Stomach (tissue), 8 donors: ENCODE measurements at regions not wholly inside any gene's neighbourhood (a gene's known extent, or its start where the extent isn't known, plus 50 kb on each side); places are given as distances from the start of the nearest gene placed in this dataset.

Experiments
- DNase-seq, 2 donors: peaks; one replicate each; pipeline versions ENCODE4 v3.0.0 to v3.0.0-alpha.2; 2013 to 2019
- H3K27ac ChIP-seq, 5 donors: fragments of 200-600 bp in 4 of 5; sonication (generic) in 4 of 5; one replicate each; pipeline ENCODE4 v1.5.1; 2013 to 2019; ENCODE audit warnings: mild to moderate bottlenecking in 1 of 5, moderate library complexity in 1 of 5
- H3K27me3 ChIP-seq, 3 donors: fragments of 200-600 bp; sonication (generic); one replicate each; pipeline ENCODE4 v1.5.1; 2017 to 2019; ENCODE audit warnings: mixed run types in 1 of 3
- H3K36me3 ChIP-seq, 4 donors: fragments of 200-600 bp; sonication (generic); 1 replicate in 3 of 4; 2 replicates in 1 of 4; pipeline ENCODE4 v1.5.1; 2016 to 2019
- H3K4me1 ChIP-seq, 4 donors: fragments of 200-600 bp; sonication (generic); one replicate each; pipeline ENCODE4 v1.5.1; 2016 to 2019
- H3K4me3 ChIP-seq, 4 donors: fragments of 200-600 bp; sonication (generic) in 3 of 4; one replicate each; pipeline ENCODE4 v1.5.1; 2016 to 2019; ENCODE audit warnings: mild to moderate bottlenecking in 1 of 4
- H3K9me3 ChIP-seq, 4 donors: fragments of 200-600 bp; sonication (generic); one replicate each; pipeline ENCODE4 v1.5.1; 2016 to 2019
- CTCF ChIP-seq, 7 experiments: fragments of 450-650 bp in 4 of 7; fragments of 200-600 bp in 3 of 7; sonication (generic) in 3 of 7; IDR thresholded peaks; one replicate each; pipeline ENCODE4 v1.5.1; 2016 to 2019; ENCODE audit warnings: antibody characterized with exemption in 7 of 7, control low read depth in 2 of 7, mild to moderate bottlenecking in 1 of 7
- EP300 ChIP-seq: sonication (generic); formaldehyde crosslinking; IDR thresholded peaks from one replicate; pipeline ENCODE4 v1.6.1; 2017; ENCODE audit warnings: antibody characterized with exemption
- POLR2A ChIP-seq, 4 donors: fragments of 450-650 bp; IDR thresholded peaks; one replicate each; pipeline ENCODE4 v1.6.1; 2016; ENCODE audit warnings: antibody characterized with exemption in 4 of 4, control low read depth in 2 of 4, mild to moderate bottlenecking in 1 of 4, moderate library complexity in 1 of 4
- POLR2AphosphoS5 ChIP-seq, 3 donors: sonication (generic); formaldehyde crosslinking; IDR thresholded peaks; one replicate each; pipeline ENCODE4 v1.6.1; 2016; ENCODE audit warnings: antibody characterized with exemption in 3 of 3
- WGBS, 5 donors: extraction: QIAGEN DNeasy Blood & Tissue Kit in 3 of 5; methylation state at CpG; one replicate each; pipeline versions ENCODE4 v1.1.5 to v1.1.7; 2013 to 2018; 5-methylcytosine and 5-hydroxymethylcytosine counted together
- intact Hi-C: fragments of 100-400 bp; cut with DNase I; formaldehyde crosslinking; loops from one replicate; pipeline ENCODE4 v1.15.1; 2023; ENCODE audit warnings: low total_unique reads
- donor health status: healthy with polysubstance abuse.
- donor health status: Bipolar disorder and iron deficiency.
- donor health status: healthy.

- TF ChIP-seq CTCF (IDR thresholded peaks at IDR 0.05): no peak
- TF ChIP-seq POLR2A (IDR thresholded peaks at IDR 0.05): no peak
- TF ChIP-seq POLR2AphosphoS5 (IDR thresholded peaks at IDR 0.05): no peak
- TF ChIP-seq EP300: no peak
- peaks cover 0 to 5% (median 0%) of the 10 kb centered on the region in 3 donors for H3K27me3 ChIP-seq
- intact Hi-C loops: no loop called here
Observed at GRCh38 chr5:71771191-71771590, 52.1 kb downstream of the CARTPT start.

GRCh38 chr5:71778678-71779276, 59.7 kb downstream of the CARTPT start:
- TF ChIP-seq POLR2AphosphoS5 (IDR thresholded peaks at IDR 0.05) (peak in 1 of 3 donors; percentile 22), CTCF (IDR thresholded peaks at IDR 0.05) (no peak)
- Histone ChIP-seq H3K4me1 (peaks cover 0 to 20% (median 14%) of the 10 kb centered on the region in 4 donors), H3K27ac (no peak overlapping the region), H3K9me3 (no peaks in the 10 kb centered on the region), H3K4me3 (no peak overlapping the region), H3K27me3 (peaks cover 0 to 5% (median 0%) of the 10 kb centered on the region in 3 donors), H3K36me3 (no peaks in the 10 kb centered on the region)
- intact Hi-C loops: no loop called here
- 52 to 66% (median 62%) methylated on average over 4 of the region's 4 CpGs for WGBS, 5 donors
- DNase-seq: peak in 1 of 2 donors; percentile 45

More at GRCh38 chr5:71771191-71771590, 52.1 kb downstream of the CARTPT start:
- DNase-seq: no peak
- H3K27ac ChIP-seq: no peak overlapping the region
- H3K9me3 ChIP-seq: no peaks in the 10 kb centered on the region
- no peaks in the 10 kb centered on the region for H3K36me3 ChIP-seq
- no peak overlapping the region for H3K4me3 ChIP-seq
- 85 to 93% (median 91%) methylated on average over 2 of the region's 2 CpGs for WGBS, 5 donors
- H3K4me1 ChIP-seq: no peaks in the 10 kb centered on the region

- intact Hi-C loops: loop anchor here (5.0 kb wide), 1 partner anchor 237 kb away; no protein-coding TSS in a partner anchor
- Histone ChIP-seq H3K27ac (no peak overlapping the region), H3K4me3 (no peak overlapping the region), H3K27me3 (no peaks in the 10 kb centered on the region), H3K9me3 (no peaks in the 10 kb centered on the region), H3K36me3 (no peaks in the 10 kb centered on the region), H3K4me1 (peaks cover 0 to 22% (median 16%) of the 10 kb centered on the region in 4 donors)
- no peak for DNase-seq
- whole genome bisulfite sequencing, 5 donors: 89 to 92% (median 90%) methylated on average over 6 of the region's 6 CpGs
- TF ChIP-seq POLR2AphosphoS5 (IDR thresholded peaks at IDR 0.05): no peak
- TF ChIP-seq POLR2A (IDR thresholded peaks at IDR 0.05): no peak
- no peak for TF ChIP-seq EP300
- no peak for TF ChIP-seq CTCF (IDR thresholded peaks at IDR 0.05)
Observed at GRCh38 chr5:71780597-71780996, 61.5 kb downstream of the CARTPT start.

- 55 to 72% (median 66%) methylated on average over 3 of the region's 3 CpGs for WGBS, 5 donors
- intact Hi-C loops: loop anchor here (5.0 kb wide), 1 partner anchor 235 kb away; no protein-coding TSS in a partner anchor
- no peaks in the 10 kb centered on the region for H3K36me3 ChIP-seq
- H3K27me3 ChIP-seq: no peaks in the 10 kb centered on the region
- no peak for TF ChIP-seq EP300
- no peak for TF ChIP-seq POLR2A (IDR thresholded peaks at IDR 0.05)
- TF ChIP-seq POLR2AphosphoS5 (IDR thresholded peaks at IDR 0.05): no peak
- no peak for TF ChIP-seq CTCF (IDR thresholded peaks at IDR 0.05)
- H3K4me1 ChIP-seq: peaks cover 0 to 22% (median 16%) of the 10 kb centered on the region in 4 donors
- H3K27ac ChIP-seq: peak overlapping the region in 3 of 5 donors; percentile 45 to 81 (median 76)
- peak in 1 of 2 donors; percentile 16 for DNase-seq
- no peaks in the 10 kb centered on the region for H3K9me3 ChIP-seq
- H3K4me3 ChIP-seq: peak overlapping the region; percentile 12 to 36 (median 26)
Observed at GRCh38 chr5:71782393-71782770, 63.3 kb downstream of the CARTPT start.
